ENCODE measurements at regions not wholly inside any gene's neighbourhood (a gene's known extent, or its start where the extent isn't known, plus 50 kb on each side); places are given as distances from the start of the nearest gene placed in this dataset.

DNA sequence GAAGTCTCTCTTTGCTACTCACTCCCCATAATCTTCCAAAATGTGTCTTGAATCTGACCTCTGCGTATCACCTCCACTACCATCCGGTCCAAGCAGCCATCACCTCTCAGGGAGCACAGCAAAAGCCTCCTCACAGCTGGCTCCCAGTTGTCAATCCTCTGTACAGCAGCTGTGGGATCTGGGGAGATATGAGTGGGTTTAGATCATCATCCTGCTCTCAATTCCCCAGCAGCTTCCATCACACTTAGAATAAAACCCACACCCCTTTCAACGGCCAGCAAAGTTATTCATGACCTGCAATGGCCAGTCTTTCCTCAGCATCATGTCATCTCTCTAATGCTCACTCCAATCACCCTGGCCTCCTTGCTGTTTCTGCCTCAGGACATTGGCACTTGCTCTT, 261.6 kb downstream of the PAX3 start:
- H3K4me3 ChIP-seq (ENCODE audit: control insufficient read depth in 2 of 3, extremely low read depth in 1 of 3, insufficient read depth in 2 of 3, low read depth in 1 of 3, low read length in 3 of 3) = no peak overlapping the region
- no peaks in the 10 kb centered on the region for H3K36me3 ChIP-seq (ENCODE audit: control insufficient read depth in 2 of 2, extremely low read depth in 1 of 2, insufficient read depth in 2 of 2, low read length in 2 of 2)
- no peak overlapping the region for H3K9ac ChIP-seq (ENCODE audit: control insufficient read depth, extremely low read depth, insufficient read depth, low read length)
- TF ChIP-seq EZH2 (IDR thresholded peaks at IDR 0.05; ENCODE audit: low read length) = no peak
- TF ChIP-seq, protein P1, sequence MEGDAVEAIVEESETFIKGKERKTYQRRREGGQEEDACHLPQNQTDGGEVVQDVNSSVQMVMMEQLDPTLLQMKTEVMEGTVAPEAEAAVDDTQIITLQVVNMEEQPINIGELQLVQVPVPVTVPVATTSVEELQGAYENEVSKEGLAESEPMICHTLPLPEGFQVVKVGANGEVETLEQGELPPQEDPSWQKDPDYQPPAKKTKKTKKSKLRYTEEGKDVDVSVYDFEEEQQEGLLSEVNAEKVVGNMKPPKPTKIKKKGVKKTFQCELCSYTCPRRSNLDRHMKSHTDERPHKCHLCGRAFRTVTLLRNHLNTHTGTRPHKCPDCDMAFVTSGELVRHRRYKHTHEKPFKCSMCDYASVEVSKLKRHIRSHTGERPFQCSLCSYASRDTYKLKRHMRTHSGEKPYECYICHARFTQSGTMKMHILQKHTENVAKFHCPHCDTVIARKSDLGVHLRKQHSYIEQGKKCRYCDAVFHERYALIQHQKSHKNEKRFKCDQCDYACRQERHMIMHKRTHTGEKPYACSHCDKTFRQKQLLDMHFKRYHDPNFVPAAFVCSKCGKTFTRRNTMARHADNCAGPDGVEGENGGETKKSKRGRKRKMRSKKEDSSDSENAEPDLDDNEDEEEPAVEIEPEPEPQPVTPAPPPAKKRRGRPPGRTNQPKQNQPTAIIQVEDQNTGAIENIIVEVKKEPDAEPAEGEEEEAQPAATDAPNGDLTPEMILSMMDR (optimal IDR thresholded peaks at IDR 0.05 in 1 of 3, IDR thresholded peaks at IDR 0.05 in 1 of 3, conservative IDR thresholded peaks at IDR 0.05 in 1 of 3; ENCODE audit: extremely low read depth in 1 of 3, insufficient read depth in 2 of 3, low read length in 3 of 3) = no peak
- H3K27me3 ChIP-seq (ENCODE audit: control insufficient read depth, extremely low read depth, insufficient read depth, low read length) = no peaks in the 10 kb centered on the region
- DNase-seq (ENCODE audit: low read depth, low spot score) (no peak), FAIRE-seq (no peak)
- H3K27ac ChIP-seq (ENCODE audit: control insufficient read depth, insufficient read depth, low read length) = no peak overlapping the region
- dilution Hi-C loops (cut with MboI; ENCODE audit: extremely low pct_ligation_motif_present, low sequenced_read_pairs) = no loop called here
- no peaks in the 10 kb centered on the region for H3K4me1 ChIP-seq (ENCODE audit: control insufficient read depth, extremely low read depth, insufficient read depth, low read length)
- H3K9me1 ChIP-seq (ENCODE audit: control insufficient read depth, extremely low read depth, insufficient read depth, low read length) = no peaks in the 10 kb centered on the region
- no peaks in the 10 kb centered on the region for H3K9me3 ChIP-seq (ENCODE audit: control insufficient read depth, low read depth, low read length)
- H2AFZ ChIP-seq (ENCODE audit: control insufficient read depth, low read length) = no peak overlapping the region
- no peak overlapping the region for H3K4me2 ChIP-seq (ENCODE audit: control insufficient read depth, extremely low read depth, insufficient read depth, low read depth, low read length)
- no peaks in the 10 kb centered on the region for H3K79me2 ChIP-seq (ENCODE audit: control insufficient read depth, insufficient read depth, low read length)
- H4K20me1 ChIP-seq (ENCODE audit: control insufficient read depth, extremely low read depth, insufficient read depth, low read length) = no peaks in the 10 kb centered on the region

- no peak overlapping the region for H3K9ac ChIP-seq (ENCODE audit: control insufficient read depth, extremely low read depth, insufficient read depth, low read length)
- H3K27me3 ChIP-seq (ENCODE audit: control insufficient read depth, extremely low read depth, insufficient read depth, low read length) = no peaks in the 10 kb centered on the region
- no peaks in the 10 kb centered on the region for H3K9me1 ChIP-seq (ENCODE audit: control insufficient read depth, extremely low read depth, insufficient read depth, low read length)
- no peaks in the 10 kb centered on the region for H4K20me1 ChIP-seq (ENCODE audit: control insufficient read depth, extremely low read depth, insufficient read depth, low read length)
- no peaks in the 10 kb centered on the region for H3K79me2 ChIP-seq (ENCODE audit: control insufficient read depth, insufficient read depth, low read length)
- H3K4me2 ChIP-seq (ENCODE audit: control insufficient read depth, extremely low read depth, insufficient read depth, low read depth, low read length) = no peak overlapping the region
- FAIRE-seq = no peak
- DNase-seq (ENCODE audit: low read depth, low spot score) = no peak
- no peak overlapping the region for H3K27ac ChIP-seq (ENCODE audit: control insufficient read depth, insufficient read depth, low read length)
- TF ChIP-seq, protein P1 (optimal IDR thresholded peaks at IDR 0.05 in 1 of 3, IDR thresholded peaks at IDR 0.05 in 1 of 3, conservative IDR thresholded peaks at IDR 0.05 in 1 of 3; ENCODE audit: extremely low read depth in 1 of 3, insufficient read depth in 2 of 3, low read length in 3 of 3) = no peak
- no peak for TF ChIP-seq EZH2 (IDR thresholded peaks at IDR 0.05; ENCODE audit: low read length)
- no peak overlapping the region for H2AFZ ChIP-seq (ENCODE audit: control insufficient read depth, low read length)
- no peak overlapping the region for H3K4me3 ChIP-seq (ENCODE audit: control insufficient read depth in 2 of 3, extremely low read depth in 1 of 3, insufficient read depth in 2 of 3, low read depth in 1 of 3, low read length in 3 of 3)
- dilution Hi-C loops (cut with MboI; ENCODE audit: extremely low pct_ligation_motif_present, low sequenced_read_pairs) = no loop called here
- no peaks in the 10 kb centered on the region for H3K4me1 ChIP-seq (ENCODE audit: control insufficient read depth, extremely low read depth, insufficient read depth, low read length)
- no peaks in the 10 kb centered on the region for H3K36me3 ChIP-seq (ENCODE audit: control insufficient read depth in 2 of 2, extremely low read depth in 1 of 2, insufficient read depth in 2 of 2, low read length in 2 of 2)
- H3K9me3 ChIP-seq (ENCODE audit: control insufficient read depth, low read depth, low read length) = no peaks in the 10 kb centered on the region
Observed at GRCh38 chr2:222034058-222034457, 264.7 kb downstream of the PAX3 start.

Measured in keratinocyte (primary cell).